AG10803 (cell line): ENCODE measurements at regions not wholly inside any gene's neighbourhood (a gene's known extent, or its start where the extent isn't known, plus 50 kb on each side); places are given as distances from the start of the nearest gene placed in this dataset.

Source experiments
- DNase-seq: peaks from one replicate; pipeline ENCODE4 v3.0.0; 2010; ENCODE audit warnings: low read depth
- H3K4me3 ChIP-seq: 2 replicates; pipeline ENCODE4 v1.5.1; 2011; ENCODE audit warnings: mild to moderate bottlenecking, low read length, control low read depth
- TF ChIP-seq, protein P1 (sequence below): conservative IDR thresholded peaks from 2 replicates; pipeline ENCODE4 v1.5.1; 2011; ENCODE audit warnings: mild to moderate bottlenecking, low read length, control low read depth, inconsistent platforms

DNA sequence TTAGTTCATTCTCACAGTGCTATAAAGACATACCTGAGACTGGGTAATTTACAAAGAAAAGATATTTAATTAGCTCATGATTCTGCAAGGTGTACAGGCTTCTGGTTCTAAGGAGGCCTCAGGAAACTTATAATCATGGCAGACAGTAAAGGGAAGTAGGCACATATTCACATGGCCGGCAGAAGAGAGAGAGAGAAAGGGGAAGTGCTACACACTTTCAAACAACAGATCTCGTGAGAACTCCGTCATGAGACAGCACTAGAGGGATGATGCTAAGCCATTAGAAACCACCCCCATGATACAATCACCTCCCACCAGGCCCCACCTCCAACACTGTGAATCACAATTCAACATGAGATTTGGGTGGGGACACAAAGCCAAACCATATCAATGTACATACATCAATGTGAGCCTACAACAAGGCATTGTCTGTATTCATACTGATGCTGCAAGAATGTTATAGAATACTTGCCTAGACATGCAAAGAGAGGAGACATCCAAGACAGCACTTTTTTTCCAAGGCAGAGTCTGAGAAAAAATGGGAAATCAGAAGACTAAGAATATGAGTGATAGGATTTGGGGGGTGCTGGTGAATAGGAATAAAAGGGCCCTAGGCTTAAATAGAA lies 114.8 kb upstream of the XYLT1 start:
- no peak overlapping the region for H3K4me3 ChIP-seq
- no peak for DNase-seq
- TF ChIP-seq, protein P1, sequence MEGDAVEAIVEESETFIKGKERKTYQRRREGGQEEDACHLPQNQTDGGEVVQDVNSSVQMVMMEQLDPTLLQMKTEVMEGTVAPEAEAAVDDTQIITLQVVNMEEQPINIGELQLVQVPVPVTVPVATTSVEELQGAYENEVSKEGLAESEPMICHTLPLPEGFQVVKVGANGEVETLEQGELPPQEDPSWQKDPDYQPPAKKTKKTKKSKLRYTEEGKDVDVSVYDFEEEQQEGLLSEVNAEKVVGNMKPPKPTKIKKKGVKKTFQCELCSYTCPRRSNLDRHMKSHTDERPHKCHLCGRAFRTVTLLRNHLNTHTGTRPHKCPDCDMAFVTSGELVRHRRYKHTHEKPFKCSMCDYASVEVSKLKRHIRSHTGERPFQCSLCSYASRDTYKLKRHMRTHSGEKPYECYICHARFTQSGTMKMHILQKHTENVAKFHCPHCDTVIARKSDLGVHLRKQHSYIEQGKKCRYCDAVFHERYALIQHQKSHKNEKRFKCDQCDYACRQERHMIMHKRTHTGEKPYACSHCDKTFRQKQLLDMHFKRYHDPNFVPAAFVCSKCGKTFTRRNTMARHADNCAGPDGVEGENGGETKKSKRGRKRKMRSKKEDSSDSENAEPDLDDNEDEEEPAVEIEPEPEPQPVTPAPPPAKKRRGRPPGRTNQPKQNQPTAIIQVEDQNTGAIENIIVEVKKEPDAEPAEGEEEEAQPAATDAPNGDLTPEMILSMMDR = no peak

- TF ChIP-seq, protein P1 = peak; percentile 99
- H3K4me3 ChIP-seq = no peak overlapping the region
- peak; percentile 89 for DNase-seq
Measured at GRCh38 chr16:17578981-17579874, 108.5 kb upstream of the XYLT1 start.

DNA sequence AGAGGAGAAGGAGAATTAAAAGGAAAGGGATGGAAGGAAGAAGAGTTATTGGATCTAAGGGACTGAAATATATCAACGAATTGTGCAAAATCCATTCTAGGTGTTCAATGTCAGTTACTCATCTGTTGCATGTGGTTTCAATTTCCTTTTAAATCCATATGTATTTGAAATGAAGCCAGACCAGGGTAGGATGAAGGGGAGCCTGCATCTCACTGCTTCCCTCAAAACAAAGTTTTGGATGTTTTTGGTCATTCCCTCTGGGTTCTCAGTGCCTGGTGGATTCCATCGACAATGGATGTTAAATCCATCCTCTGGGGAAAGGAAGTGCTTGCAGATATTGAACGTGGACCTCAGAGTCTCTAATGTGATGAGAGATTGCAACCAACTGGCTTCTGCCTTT lies 103.5 kb upstream of the XYLT1 start:
- TF ChIP-seq, protein P1 = no peak
- no peak overlapping the region for H3K4me3 ChIP-seq
- peak; percentile 12 for DNase-seq

DNA sequence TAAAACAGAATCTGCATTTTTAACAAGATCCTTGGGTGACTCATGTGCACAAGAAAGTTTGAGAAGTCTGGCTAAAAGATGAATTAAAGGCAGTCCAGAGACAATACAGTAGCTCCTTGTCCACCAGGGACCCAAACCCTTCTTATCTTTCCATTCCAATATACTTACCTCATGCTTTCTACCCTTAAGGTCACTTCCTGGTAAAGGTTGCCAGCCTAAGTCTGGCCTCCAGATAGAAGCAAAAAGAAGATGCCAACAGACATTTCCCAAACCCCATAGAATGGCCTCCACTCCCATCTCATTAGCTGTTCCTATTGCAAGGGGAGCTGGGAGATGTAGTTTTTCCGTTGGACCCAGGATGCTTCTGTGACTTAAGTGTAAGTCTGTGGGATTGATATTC lies 101.4 kb upstream of the XYLT1 start:
- TF ChIP-seq, protein P1 = no peak
- DNase-seq = no peak
- no peak overlapping the region for H3K4me3 ChIP-seq

DNA sequence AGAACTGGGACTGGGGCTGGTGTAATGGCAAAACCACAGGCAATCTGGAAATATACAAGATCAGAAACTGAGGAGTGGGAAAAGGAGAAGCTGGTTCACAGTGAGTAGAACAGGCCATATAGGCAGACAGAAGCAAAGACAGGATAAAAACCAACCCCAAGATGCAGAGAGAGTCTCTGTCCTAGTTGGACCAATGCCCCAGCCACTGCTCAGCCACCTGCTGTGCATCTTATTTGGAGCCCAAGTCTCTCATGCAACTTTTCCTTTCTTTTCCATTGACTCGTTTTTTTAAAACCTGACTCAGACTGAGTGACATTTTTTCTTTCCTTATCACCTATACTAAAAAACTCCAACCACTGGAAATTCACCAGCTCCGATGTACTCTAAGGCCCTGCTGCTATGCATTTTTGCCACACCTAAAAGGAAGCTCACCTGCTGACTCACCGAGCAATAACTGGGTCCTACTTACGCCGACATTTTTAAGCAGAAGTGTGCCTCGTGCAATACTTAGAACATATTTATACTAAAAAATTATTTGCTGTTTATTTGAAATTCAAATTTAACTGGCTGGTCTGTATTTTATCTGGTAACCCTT lies 100.8 kb upstream of the XYLT1 start:
- no peak overlapping the region for H3K4me3 ChIP-seq
- TF ChIP-seq, protein P1 = no peak
- DNase-seq = no peak

GRCh38 chr16:17568239-17568638 lies 97.5 kb upstream of the XYLT1 start:
- no peak overlapping the region for H3K4me3 ChIP-seq
- TF ChIP-seq, protein P1 = no peak
- DNase-seq = no peak
